HG03135 (cell line): ENCODE measurements at regions not wholly inside any gene's neighbourhood (a gene's known extent, or its start where the extent isn't known, plus 50 kb on each side); places are given as distances from the start of the nearest gene placed in this dataset.

Experiments used
- ATAC-seq: cut with Tn5 transposase; IDR thresholded peaks from one replicate; pipeline ENCODE4 v1.9.1; 2021; ENCODE audit warnings: mild to moderate bottlenecking, moderate library complexity; ENCODE audit not compliant: unreplicated experiment

DNA sequence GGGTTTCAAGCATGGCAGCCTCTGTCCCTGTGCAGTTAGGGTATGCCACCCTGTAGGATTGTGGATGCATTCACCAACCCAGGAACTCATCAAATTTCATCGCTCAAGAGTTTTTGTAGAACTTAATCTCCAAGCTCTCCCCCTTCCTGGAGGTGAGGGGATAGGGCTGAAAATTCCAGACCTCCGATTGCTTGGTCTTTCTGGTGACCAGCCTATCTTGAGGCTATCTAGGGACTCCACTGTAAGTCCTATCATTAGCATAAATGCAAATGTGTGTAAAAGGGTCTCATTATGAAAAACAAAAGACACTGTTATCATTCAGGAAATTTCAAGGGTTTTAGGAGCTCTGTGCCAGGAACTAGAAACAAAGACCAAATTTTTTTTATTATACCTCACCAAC lies 244.0 kb downstream of the DUSP6 start:
- ATAC-seq = no peak

- ATAC-seq = no peak
Measured at GRCh38 chr12:89106950-89107349, 245.4 kb downstream of the DUSP6 start.

- ATAC-seq = no peak
Measured at GRCh38 chr12:89105243-89105642, 247.1 kb downstream of the DUSP6 start.

GRCh38 chr12:89103831-89104230 lies 248.5 kb downstream of the DUSP6 start:
- ATAC-seq = no peak

DNA sequence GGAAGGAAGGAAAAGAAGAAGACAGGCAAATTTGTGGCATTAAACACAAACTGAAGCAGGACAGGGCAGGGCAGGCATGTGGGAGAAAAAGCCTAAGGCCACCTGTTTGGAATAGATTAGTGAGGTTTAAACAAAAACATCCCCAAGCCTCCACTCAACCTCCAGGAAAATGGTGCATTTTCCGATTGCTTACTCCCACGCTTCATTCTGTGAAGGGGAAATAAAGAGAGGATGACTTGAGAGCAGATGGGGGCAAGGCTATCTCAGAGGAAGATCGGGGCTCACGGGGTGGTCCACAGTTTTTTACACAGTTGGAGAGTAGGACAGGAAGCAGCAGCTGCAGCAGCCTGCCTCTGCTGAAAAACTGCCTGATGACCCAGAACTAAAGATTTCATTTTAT lies 250.9 kb downstream of the DUSP6 start:
- ATAC-seq = no peak

- ATAC-seq = no peak
Measured at GRCh38 chr12:89098441-89099112, 253.7 kb downstream of the DUSP6 start.

GRCh38 chr12:89092297-89092696 lies 260.0 kb downstream of the DUSP6 start:
- ATAC-seq = no peak

DNA sequence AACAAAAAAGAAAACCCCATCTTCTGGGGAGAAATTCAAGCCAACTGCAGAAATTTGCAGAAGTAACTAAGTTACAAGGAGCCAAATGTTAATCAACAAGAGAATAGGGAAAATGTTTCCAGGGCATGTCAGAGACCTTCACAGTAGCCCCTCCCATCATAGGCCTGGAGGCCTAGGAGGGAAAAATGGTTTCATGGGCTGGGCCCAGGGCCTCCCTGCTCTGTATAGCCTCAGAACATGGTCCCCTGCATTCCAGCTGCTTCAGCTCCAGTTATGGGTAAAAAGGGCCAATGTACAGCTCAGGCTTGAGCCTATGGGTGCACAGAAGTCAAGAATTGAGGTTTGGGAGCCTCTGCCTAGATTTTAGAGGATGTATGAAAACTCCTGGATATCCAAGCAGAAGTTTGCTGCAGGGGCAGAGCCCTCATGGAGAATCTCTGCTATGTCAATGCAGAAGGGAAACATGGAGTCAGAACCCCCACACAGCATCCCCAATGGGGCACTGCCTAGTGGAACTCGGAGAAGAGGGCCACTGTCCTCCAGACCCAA lies 260.9 kb downstream of the DUSP6 start:
- no peak for ATAC-seq

GRCh38 chr12:89089264-89089663 lies 263.0 kb downstream of the DUSP6 start:
- no peak for ATAC-seq

- ATAC-seq = no peak
Measured at GRCh38 chr12:89087876-89088275, 264.4 kb downstream of the DUSP6 start.

GRCh38 chr12:89087149-89087825 lies 265.0 kb downstream of the DUSP6 start:
- ATAC-seq = no peak

DNA sequence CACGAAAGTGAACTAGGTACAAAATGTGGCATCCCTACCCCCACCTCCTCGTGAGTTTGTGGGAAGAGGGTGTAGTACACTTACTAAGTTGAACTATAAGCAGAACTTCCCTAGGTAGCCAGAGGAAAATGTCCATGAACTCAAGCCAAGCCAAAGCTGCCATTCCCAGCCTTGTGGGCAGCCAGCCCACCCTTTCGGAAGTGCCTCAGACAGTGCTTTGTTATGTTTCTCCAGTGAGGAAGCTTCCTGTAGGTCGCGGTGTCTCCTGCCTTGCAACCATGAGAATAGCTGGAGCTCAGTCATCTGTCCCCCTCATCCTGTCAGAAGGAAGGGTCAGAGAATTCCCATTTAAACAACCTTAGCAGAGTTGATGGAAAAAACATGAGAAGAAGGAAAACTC lies 266.9 kb downstream of the DUSP6 start:
- no peak for ATAC-seq

DNA sequence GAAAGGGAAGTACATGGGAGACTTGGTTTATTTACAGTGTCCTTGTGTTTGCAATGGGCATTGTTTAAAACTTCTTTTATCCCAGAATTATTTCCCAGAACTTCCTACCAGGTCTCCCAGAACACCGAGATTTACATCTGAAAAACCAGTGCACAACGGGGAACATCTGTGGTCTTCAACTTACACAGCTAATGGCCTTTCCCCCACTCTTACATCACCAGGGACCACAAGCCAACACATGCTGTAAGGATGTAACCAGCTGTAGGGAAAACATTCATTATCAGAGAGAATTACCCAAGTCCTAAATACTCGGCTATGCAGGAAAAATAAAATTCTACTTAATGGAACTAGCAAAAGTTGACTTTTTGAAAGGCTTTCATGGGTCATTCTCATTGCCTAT lies 267.6 kb downstream of the DUSP6 start:
- ATAC-seq = no peak

GRCh38 chr12:89083491-89083890 lies 268.8 kb downstream of the DUSP6 start:
- no peak for ATAC-seq

DNA sequence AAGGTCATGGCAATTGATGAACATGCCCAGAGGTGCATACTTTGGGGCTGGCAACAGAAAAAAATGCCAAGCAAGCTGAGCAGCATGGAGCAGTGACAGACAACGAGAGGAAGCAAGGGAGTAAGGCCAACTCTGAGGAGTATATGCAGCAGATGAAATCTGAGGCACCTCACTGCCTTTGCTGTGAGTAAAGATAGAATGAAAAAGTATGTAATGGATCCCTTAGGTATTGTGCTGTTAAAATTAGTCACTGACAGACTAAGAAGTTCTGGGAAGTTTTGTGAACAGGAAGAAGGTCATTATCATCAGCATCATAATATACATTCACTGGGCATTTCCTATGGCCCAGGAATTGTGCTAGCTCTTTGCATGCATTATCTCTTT lies 269.9 kb downstream of the DUSP6 start:
- no peak for ATAC-seq

DNA sequence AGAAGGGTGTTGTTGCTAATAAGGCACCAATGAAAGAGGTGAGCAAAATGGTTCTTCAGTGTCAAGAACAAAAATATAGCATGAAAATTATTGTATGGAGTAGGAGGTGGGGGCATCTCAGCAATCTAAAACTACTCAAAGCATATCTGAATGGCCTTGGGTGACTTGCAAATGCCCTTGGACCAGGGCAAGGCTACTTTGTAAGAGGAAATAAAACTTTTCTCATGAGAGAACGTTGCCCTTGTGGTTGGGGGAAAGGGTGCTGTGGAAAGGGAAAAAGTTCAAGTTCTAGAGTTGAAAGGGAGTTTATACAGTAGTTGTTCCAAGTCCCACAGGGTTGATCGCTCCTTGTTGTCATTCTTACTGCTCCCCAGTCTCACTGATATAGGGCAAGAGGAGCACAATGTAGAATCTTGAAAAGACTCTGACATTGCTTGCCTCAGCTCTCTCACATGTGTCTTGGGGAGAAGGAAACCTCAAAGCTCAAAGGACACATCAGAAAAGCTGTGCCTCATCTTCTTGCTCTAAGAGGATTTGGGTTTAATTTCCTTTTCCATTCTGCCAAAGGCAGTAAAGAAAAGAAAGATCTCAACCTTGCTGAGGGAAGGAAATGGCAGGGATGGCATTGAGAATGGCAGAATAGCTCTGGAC lies 270.5 kb downstream of the DUSP6 start:
- no peak for ATAC-seq

- no peak for ATAC-seq
Measured at GRCh38 chr12:89080793-89081465, 271.4 kb downstream of the DUSP6 start.

GRCh38 chr12:89075880-89076540 lies 276.3 kb downstream of the DUSP6 start:
- ATAC-seq = no peak

DNA sequence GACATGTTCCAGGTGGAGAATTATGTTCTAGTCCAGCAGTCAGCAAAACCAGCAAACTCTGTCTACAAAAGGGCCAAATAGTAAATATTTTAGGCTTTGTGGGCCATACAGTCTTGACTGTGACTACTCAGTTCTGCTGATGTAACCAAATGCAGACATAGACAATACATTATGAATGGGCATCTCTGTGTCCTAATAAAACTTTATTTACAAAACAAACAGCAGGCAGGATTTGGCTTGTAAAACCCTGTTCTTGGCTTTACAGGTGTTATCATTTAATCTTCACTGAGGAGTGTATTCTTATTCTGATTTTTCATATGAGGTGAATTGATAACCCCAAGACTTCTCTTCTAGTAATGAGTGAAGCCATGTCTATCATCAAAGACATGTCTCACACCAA lies 278.6 kb downstream of the DUSP6 start:
- ATAC-seq = no peak

- ATAC-seq = no peak
Measured at GRCh38 chr12:89073027-89073398, 279.3 kb downstream of the DUSP6 start.
